Liver (tissue), 3 donors: ENCODE measurements at regions not wholly inside any gene's neighbourhood (a gene's known extent, or its start where the extent isn't known, plus 50 kb on each side); places are given as distances from the start of the nearest gene placed in this dataset.

Experiments used
- EGR1 ChIP-seq, 2 donors: IDR thresholded peaks; 2 replicates each; pipeline ENCODE4 v1.6.1; 2016 to 2018; ENCODE audit warnings: antibody characterized with exemption in 2 of 2, low read depth in 2 of 2
- FOXA1 ChIP-seq: IDR thresholded peaks from 2 replicates; pipeline ENCODE4 v1.6.1; 2016; ENCODE audit warnings: antibody characterized with exemption
- GABPA ChIP-seq, 2 donors: IDR thresholded peaks in 1 of 2; conservative IDR thresholded peaks in 1 of 2; 2 replicates each; pipeline ENCODE4 v1.6.1; 2016; ENCODE audit warnings: antibody characterized with exemption in 2 of 2, mild to moderate bottlenecking in 1 of 2, moderate library complexity in 1 of 2
- RAD21 ChIP-seq, 2 donors: IDR thresholded peaks; 2 replicates each; pipeline ENCODE4 v1.6.1; 2016; ENCODE audit warnings: antibody characterized with exemption in 2 of 2, mild to moderate bottlenecking in 2 of 2
- RXRA ChIP-seq, 2 donors: IDR thresholded peaks; 2 replicates each; pipeline ENCODE4 v1.6.1; 2017 to 2018; ENCODE audit warnings: antibody characterized with exemption in 2 of 2, mild to moderate bottlenecking in 1 of 2
- SP1 ChIP-seq: IDR thresholded peaks from 2 replicates; pipeline ENCODE4 v1.6.1; 2018; ENCODE audit warnings: antibody characterized with exemption, mild to moderate bottlenecking
- TAF1 ChIP-seq: conservative IDR thresholded peaks from 2 replicates; pipeline ENCODE4 v1.6.1; 2016; ENCODE audit warnings: antibody characterized with exemption, mild to moderate bottlenecking
- YY1 ChIP-seq: IDR thresholded peaks from 2 replicates; pipeline ENCODE4 v1.6.1; 2016; ENCODE audit warnings: antibody characterized with exemption, mild to moderate bottlenecking
- TF ChIP-seq, protein P1 (sequence below): fragments of 150-350 bp; IDR thresholded peaks from 2 replicates; pipeline ENCODE4 v1.5.1; 2017; ENCODE audit warnings: improper control_type of control experiment, low read depth, low read length; ENCODE audit not compliant: missing input control
- TF ChIP-seq, protein P2 (sequence below): IDR thresholded peaks from 2 replicates; pipeline ENCODE4 v1.6.1; 2016; ENCODE audit warnings: antibody characterized with exemption
- TF ChIP-seq, protein P3 (sequence below): IDR thresholded peaks from 2 replicates; pipeline ENCODE4 v1.6.1; 2016; ENCODE audit warnings: antibody characterized with exemption, mild to moderate bottlenecking
- TF ChIP-seq, protein P4 (sequence below): IDR thresholded peaks from 2 replicates; pipeline ENCODE4 v1.6.1; 2016; ENCODE audit warnings: antibody characterized with exemption
- donor health status: healthy.
- donor health status: healthy.

DNA sequence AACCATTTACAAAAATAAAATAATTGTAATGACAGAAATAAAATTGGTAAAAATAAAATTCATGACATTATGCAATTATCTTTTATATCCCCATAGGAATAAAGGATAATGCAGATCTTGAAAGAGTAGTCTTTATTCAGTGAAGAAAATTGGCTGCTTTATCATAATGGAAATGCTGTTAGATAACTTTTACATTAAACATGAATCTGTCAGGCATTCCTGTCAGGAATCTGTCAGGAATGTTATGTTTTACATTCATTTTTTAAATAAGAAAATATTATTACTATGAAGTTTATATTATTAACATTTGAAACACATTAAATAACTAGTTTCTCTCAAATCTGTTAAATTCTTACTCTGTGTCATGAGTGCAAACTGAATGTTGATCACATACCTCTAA lies 1024.7 kb upstream of the TMEFF2 start:
- TF ChIP-seq TAF1 (no peak), RAD21 (IDR thresholded peaks at IDR 0.05) (no peak), SP1 (no peak), FOXA1 (no peak), EGR1 (IDR thresholded peaks at IDR 0.05; ENCODE audit: low read depth in 2 of 2) (no peak), GABPA (IDR thresholded peaks at IDR 0.05 in 1 of 2, conservative IDR thresholded peaks at IDR 0.05 in 1 of 2) (no peak), YY1 (no peak), RXRA (IDR thresholded peaks at IDR 0.05) (no peak)
- TF ChIP-seq, protein P1, sequence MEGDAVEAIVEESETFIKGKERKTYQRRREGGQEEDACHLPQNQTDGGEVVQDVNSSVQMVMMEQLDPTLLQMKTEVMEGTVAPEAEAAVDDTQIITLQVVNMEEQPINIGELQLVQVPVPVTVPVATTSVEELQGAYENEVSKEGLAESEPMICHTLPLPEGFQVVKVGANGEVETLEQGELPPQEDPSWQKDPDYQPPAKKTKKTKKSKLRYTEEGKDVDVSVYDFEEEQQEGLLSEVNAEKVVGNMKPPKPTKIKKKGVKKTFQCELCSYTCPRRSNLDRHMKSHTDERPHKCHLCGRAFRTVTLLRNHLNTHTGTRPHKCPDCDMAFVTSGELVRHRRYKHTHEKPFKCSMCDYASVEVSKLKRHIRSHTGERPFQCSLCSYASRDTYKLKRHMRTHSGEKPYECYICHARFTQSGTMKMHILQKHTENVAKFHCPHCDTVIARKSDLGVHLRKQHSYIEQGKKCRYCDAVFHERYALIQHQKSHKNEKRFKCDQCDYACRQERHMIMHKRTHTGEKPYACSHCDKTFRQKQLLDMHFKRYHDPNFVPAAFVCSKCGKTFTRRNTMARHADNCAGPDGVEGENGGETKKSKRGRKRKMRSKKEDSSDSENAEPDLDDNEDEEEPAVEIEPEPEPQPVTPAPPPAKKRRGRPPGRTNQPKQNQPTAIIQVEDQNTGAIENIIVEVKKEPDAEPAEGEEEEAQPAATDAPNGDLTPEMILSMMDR: no peak
- TF ChIP-seq, protein P2, sequence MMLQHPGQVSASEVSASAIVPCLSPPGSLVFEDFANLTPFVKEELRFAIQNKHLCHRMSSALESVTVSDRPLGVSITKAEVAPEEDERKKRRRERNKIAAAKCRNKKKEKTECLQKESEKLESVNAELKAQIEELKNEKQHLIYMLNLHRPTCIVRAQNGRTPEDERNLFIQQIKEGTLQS: no peak
- TF ChIP-seq, protein P3, sequence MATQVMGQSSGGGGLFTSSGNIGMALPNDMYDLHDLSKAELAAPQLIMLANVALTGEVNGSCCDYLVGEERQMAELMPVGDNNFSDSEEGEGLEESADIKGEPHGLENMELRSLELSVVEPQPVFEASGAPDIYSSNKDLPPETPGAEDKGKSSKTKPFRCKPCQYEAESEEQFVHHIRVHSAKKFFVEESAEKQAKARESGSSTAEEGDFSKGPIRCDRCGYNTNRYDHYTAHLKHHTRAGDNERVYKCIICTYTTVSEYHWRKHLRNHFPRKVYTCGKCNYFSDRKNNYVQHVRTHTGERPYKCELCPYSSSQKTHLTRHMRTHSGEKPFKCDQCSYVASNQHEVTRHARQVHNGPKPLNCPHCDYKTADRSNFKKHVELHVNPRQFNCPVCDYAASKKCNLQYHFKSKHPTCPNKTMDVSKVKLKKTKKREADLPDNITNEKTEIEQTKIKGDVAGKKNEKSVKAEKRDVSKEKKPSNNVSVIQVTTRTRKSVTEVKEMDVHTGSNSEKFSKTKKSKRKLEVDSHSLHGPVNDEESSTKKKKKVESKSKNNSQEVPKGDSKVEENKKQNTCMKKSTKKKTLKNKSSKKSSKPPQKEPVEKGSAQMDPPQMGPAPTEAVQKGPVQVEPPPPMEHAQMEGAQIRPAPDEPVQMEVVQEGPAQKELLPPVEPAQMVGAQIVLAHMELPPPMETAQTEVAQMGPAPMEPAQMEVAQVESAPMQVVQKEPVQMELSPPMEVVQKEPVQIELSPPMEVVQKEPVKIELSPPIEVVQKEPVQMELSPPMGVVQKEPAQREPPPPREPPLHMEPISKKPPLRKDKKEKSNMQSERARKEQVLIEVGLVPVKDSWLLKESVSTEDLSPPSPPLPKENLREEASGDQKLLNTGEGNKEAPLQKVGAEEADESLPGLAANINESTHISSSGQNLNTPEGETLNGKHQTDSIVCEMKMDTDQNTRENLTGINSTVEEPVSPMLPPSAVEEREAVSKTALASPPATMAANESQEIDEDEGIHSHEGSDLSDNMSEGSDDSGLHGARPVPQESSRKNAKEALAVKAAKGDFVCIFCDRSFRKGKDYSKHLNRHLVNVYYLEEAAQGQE: no peak
- TF ChIP-seq, protein P4, sequence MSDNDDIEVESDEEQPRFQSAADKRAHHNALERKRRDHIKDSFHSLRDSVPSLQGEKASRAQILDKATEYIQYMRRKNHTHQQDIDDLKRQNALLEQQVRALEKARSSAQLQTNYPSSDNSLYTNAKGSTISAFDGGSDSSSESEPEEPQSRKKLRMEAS: no peak
